ENCODE measurements at regions not wholly inside any gene's neighbourhood (a gene's known extent, or its start where the extent isn't known, plus 50 kb on each side); places are given as distances from the start of the nearest gene placed in this dataset.

DNA sequence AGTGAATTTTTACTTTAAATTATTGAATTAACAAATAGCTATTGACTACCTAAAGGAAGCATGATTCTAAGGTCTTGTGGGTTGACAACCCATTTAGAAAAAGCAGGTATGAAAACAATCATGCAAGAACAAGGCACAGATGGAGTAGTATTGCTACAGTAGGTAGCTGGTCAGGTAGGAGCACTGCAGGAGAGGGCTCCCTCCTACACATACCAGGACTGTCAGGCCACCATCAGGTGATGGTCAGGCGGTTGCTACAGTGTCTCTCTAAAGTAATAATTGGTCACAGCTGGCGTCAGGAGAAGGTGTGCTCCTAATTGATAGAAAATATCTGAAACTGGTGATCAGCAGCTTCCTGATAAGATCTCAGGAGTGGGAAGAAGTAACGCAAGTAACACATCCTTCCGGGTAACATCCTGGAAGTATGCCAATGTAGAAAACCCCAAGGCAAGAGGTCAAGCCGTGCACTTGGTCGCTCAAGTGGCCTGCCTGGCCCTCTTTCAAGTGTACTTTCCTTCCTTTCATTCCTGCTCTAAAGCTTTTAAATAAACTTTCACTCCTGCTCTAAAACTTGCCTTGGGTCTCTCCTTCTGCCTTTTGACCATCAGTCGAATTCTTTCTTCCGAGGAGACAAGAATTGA, 486.5 kb downstream of the TMEM114 start:
- H3K27me3 ChIP-seq (ENCODE audit: control insufficient read depth, insufficient read depth, low read length) = no peaks in the 10 kb centered on the region
- no peak overlapping the region for H3K4me3 ChIP-seq (ENCODE audit: low read depth, low read length)
- no peak overlapping the region for H3K27ac ChIP-seq (ENCODE audit: low read depth, low read length)
- H3K4me1 ChIP-seq (ENCODE audit: control insufficient read depth, insufficient read depth, low read length) = no peaks in the 10 kb centered on the region
- no peak overlapping the region for H3K9ac ChIP-seq (ENCODE audit: low read depth, low read length)
- H3K36me3 ChIP-seq (ENCODE audit: control insufficient read depth, insufficient read depth, low read length) = no peaks in the 10 kb centered on the region
- H3K9me3 ChIP-seq (ENCODE audit: control insufficient read depth, insufficient read depth, low read length) = no peaks in the 10 kb centered on the region

DNA sequence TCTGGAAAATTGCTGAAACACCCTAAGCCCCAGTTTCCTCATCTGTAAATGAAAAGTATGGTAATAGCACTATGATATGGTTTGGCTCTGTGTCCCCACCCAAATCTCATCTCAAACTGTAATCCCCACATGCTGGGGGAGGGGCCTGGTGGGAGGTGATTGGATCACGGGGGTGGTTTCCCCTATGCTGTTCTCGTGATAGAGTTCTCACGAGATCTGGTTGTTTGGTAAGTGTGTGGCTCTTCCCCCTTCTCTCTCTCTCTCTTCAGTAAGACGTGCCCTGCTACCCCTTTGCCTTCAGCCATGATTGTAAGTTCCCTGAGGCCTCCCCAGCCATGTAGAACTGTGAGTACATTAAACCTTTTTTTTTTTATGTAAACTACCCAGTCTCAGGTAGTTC, 490.7 kb downstream of the TMEM114 start:
- Histone ChIP-seq H3K27me3 (ENCODE audit: control insufficient read depth, insufficient read depth, low read length) (no peaks in the 10 kb centered on the region), H3K9me3 (ENCODE audit: control insufficient read depth, insufficient read depth, low read length) (no peaks in the 10 kb centered on the region), H3K4me1 (ENCODE audit: control insufficient read depth, insufficient read depth, low read length) (no peaks in the 10 kb centered on the region), H3K9ac (ENCODE audit: low read depth, low read length) (no peak overlapping the region), H3K4me3 (ENCODE audit: low read depth, low read length) (no peak overlapping the region), H3K36me3 (ENCODE audit: control insufficient read depth, insufficient read depth, low read length) (no peaks in the 10 kb centered on the region), H3K27ac (ENCODE audit: low read depth, low read length) (no peak overlapping the region)

DNA sequence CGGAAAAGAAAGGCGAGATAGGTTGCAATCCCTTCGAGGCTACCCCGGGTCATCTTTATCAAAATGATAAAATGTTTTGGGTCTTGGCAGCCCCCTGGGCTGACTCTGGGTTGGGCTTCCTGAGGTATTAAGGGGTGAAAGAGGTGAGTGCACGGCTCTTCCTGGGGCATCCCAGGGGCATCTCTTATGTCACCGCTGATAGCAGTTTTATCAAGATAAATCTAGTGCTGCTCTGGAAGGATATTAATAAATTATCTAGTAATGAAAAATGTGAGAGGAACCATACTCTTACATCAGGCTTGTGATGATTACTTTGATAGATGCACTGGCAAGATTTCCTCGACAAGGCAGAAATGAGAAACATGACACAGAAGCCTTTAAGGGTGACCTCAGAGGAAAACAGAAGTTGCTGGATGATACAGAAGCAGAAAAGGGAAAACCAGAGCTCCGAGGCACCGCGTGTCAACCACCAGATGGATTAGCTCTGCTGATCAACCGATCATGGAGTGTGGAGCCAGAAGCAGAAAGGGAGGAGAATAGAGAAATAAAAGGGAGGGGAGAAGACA, 491.3 kb downstream of the TMEM114 start:
- Histone ChIP-seq H3K4me3 (ENCODE audit: low read depth, low read length) (no peak overlapping the region), H3K9me3 (ENCODE audit: control insufficient read depth, insufficient read depth, low read length) (no peaks in the 10 kb centered on the region), H3K27me3 (ENCODE audit: control insufficient read depth, insufficient read depth, low read length) (no peaks in the 10 kb centered on the region), H3K36me3 (ENCODE audit: control insufficient read depth, insufficient read depth, low read length) (no peaks in the 10 kb centered on the region), H3K9ac (ENCODE audit: low read depth, low read length) (no peak overlapping the region), H3K27ac (ENCODE audit: low read depth, low read length) (no peak overlapping the region), H3K4me1 (ENCODE audit: control insufficient read depth, insufficient read depth, low read length) (no peaks in the 10 kb centered on the region)

DNA sequence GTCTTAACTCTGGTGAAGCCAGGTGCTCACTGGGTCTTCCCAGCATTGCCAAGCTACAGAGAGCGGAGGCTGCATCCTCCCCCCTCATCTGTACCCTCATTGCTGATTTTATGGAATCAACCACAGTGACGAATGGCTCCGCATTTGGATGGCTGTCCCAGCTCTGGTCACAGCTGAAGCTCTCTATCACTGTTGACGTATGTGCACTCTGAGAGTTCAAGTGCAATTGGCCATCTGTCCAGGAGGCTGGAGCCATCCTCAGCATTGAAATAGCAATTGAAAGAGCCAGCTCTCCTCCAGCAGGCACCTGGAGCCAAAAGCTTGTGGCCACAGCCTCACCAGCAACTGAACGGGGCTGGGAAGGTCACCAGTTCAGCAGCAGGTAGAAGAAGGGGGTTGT, 494.1 kb downstream of the TMEM114 start:
- Histone ChIP-seq H3K4me3 (ENCODE audit: low read depth, low read length) (no peak overlapping the region), H3K27me3 (ENCODE audit: control insufficient read depth, insufficient read depth, low read length) (no peaks in the 10 kb centered on the region), H3K4me1 (ENCODE audit: control insufficient read depth, insufficient read depth, low read length) (no peaks in the 10 kb centered on the region), H3K36me3 (ENCODE audit: control insufficient read depth, insufficient read depth, low read length) (no peaks in the 10 kb centered on the region), H3K9me3 (ENCODE audit: control insufficient read depth, insufficient read depth, low read length) (no peaks in the 10 kb centered on the region), H3K27ac (ENCODE audit: low read depth, low read length) (no peak overlapping the region), H3K9ac (ENCODE audit: low read depth, low read length) (no peak overlapping the region)

DNA sequence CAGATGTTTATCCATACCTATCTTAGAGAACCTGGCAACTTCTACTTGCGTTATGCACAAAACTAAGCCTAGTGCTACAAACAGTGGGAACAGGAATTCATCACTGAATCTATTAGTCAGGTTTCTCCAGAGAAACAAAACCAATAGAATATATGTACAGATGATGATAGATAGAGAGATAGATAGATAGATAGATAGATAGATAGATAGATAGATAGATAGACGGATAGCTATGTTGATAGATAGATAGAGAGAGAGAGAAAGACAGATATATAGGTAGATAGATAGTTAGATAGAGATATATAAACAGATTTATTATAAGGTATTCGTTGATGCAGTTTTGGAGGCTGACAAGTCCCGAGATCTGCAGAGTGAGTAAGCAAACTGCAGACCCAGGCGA, 495.6 kb downstream of the TMEM114 start:
- Histone ChIP-seq H3K27me3 (ENCODE audit: control insufficient read depth, insufficient read depth, low read length) (no peaks in the 10 kb centered on the region), H3K9ac (ENCODE audit: low read depth, low read length) (no peak overlapping the region), H3K27ac (ENCODE audit: low read depth, low read length) (no peak overlapping the region), H3K36me3 (ENCODE audit: control insufficient read depth, insufficient read depth, low read length) (no peaks in the 10 kb centered on the region), H3K4me1 (ENCODE audit: control insufficient read depth, insufficient read depth, low read length) (no peaks in the 10 kb centered on the region), H3K4me3 (ENCODE audit: low read depth, low read length) (no peak overlapping the region), H3K9me3 (ENCODE audit: control insufficient read depth, insufficient read depth, low read length) (no peaks in the 10 kb centered on the region)

DNA sequence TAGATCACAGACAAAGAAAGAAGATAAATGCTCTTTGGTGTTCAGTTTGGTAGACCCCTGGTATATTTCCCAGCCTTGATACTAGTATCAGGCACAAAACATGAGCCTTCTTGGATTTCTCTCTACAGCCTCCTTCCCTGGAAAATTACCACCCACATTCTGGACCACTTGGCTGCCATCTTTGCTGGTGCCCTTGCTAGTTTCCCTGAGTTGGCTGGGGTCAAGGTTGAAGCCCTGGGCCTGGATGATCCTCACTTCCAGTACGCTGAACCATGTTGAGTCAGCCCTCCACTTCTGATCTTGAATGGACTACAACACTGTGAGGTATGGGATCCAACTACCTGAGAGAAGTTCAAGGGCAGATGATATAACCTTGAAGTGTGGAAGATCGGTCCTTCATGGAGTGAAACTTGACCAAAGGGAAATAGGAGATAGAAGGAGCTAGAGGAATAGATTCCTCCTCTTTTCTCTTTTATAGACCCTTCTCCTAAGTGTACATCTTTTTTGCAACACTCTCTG, 501.4 kb downstream of the TMEM114 start:
- Histone ChIP-seq H3K36me3 (ENCODE audit: control insufficient read depth, insufficient read depth, low read length) (no peaks in the 10 kb centered on the region), H3K4me3 (ENCODE audit: low read depth, low read length) (no peak overlapping the region), H3K9ac (ENCODE audit: low read depth, low read length) (no peak overlapping the region), H3K27ac (ENCODE audit: low read depth, low read length) (no peak overlapping the region), H3K4me1 (ENCODE audit: control insufficient read depth, insufficient read depth, low read length) (no peaks in the 10 kb centered on the region), H3K27me3 (ENCODE audit: control insufficient read depth, insufficient read depth, low read length) (no peaks in the 10 kb centered on the region), H3K9me3 (ENCODE audit: control insufficient read depth, insufficient read depth, low read length) (no peaks in the 10 kb centered on the region)

DNA sequence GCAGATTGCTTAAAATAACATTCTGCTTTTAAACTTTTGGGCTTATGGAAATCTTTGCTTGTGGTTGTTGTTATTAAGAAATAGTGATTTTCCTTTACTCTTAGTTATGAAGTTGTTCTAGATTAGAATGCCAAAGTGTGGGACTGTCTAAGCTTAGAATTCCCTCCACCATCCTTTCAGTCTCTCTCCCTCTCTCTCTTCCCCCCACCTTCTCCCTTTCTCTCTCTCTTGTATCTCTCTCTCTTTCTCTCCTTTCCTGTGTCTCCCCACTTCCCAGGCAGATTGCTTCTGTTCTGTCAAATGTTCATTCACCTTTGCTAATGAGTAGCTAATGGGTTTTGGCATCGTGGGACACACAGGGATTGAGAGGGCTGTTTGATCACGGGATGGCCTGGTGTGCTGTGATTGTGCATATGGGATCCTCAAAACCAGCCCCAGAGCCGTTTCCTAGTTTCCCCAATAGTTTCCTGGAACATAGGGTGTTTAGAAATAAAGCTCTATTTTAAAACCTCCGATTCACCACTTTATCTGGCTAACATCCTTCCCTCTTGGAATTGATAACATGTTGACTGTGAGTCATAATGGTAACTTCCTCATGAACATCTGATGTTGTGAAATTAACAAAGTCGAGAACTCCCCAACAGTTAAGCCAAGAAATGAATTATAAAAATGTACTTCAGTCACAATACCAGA, 502.6 kb downstream of the TMEM114 start:
- H3K36me3 ChIP-seq (ENCODE audit: control insufficient read depth, insufficient read depth, low read length) = no peaks in the 10 kb centered on the region
- H3K9ac ChIP-seq (ENCODE audit: low read depth, low read length) = no peak overlapping the region
- H3K27ac ChIP-seq (ENCODE audit: low read depth, low read length) = no peak overlapping the region
- H3K4me1 ChIP-seq (ENCODE audit: control insufficient read depth, insufficient read depth, low read length) = no peaks in the 10 kb centered on the region
- no peak overlapping the region for H3K4me3 ChIP-seq (ENCODE audit: low read depth, low read length)
- H3K27me3 ChIP-seq (ENCODE audit: control insufficient read depth, insufficient read depth, low read length) = no peaks in the 10 kb centered on the region
- no peaks in the 10 kb centered on the region for H3K9me3 ChIP-seq (ENCODE audit: control insufficient read depth, insufficient read depth, low read length)

DNA sequence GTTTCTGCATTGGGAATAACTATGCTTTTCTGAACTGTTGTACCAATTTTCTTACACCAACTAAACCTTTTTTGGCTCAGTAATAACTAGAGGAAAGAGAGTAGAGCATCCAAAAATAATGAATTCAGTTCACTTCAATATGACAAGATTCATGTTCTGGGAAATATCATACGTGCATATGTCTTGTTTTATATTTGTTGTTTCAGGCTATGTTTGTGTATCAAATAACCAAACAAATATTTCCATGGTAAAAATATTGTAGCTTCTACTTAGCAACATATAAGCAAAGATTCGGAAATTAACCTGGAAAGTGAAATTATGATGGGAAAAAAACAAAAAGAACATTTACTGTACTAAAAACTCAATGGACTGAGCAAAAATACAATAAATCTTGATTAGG, 503.2 kb downstream of the TMEM114 start:
- Histone ChIP-seq H3K27me3 (ENCODE audit: control insufficient read depth, insufficient read depth, low read length) (no peaks in the 10 kb centered on the region), H3K27ac (ENCODE audit: low read depth, low read length) (no peak overlapping the region), H3K4me3 (ENCODE audit: low read depth, low read length) (no peak overlapping the region), H3K9ac (ENCODE audit: low read depth, low read length) (no peak overlapping the region), H3K4me1 (ENCODE audit: control insufficient read depth, insufficient read depth, low read length) (no peaks in the 10 kb centered on the region), H3K9me3 (ENCODE audit: control insufficient read depth, insufficient read depth, low read length) (no peaks in the 10 kb centered on the region), H3K36me3 (ENCODE audit: control insufficient read depth, insufficient read depth, low read length) (no peaks in the 10 kb centered on the region)

DNA sequence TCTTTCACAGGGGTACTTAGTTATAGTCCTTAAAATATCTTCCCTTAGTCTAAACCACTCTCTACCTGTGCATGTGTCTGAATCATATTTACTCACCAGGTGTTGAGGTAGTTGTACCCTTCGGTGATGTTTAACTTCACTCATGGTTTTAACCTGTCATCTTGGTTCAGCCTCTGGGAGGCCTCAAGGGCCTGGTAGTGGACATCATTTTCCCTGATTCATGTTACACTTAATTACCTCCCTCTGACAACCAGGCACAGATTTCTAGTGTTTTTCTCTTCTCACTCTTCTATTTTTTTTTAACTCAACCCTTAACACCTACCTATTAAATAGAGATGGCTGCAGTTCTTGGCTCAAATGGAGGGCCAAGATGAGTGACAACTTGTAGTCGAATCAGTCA, 505.4 kb downstream of the TMEM114 start:
- H3K9ac ChIP-seq (ENCODE audit: low read depth, low read length) = no peak overlapping the region
- H3K9me3 ChIP-seq (ENCODE audit: control insufficient read depth, insufficient read depth, low read length) = no peaks in the 10 kb centered on the region
- no peaks in the 10 kb centered on the region for H3K4me1 ChIP-seq (ENCODE audit: control insufficient read depth, insufficient read depth, low read length)
- H3K4me3 ChIP-seq (ENCODE audit: low read depth, low read length) = no peak overlapping the region
- H3K27ac ChIP-seq (ENCODE audit: low read depth, low read length) = no peak overlapping the region
- no peaks in the 10 kb centered on the region for H3K36me3 ChIP-seq (ENCODE audit: control insufficient read depth, insufficient read depth, low read length)
- H3K27me3 ChIP-seq (ENCODE audit: control insufficient read depth, insufficient read depth, low read length) = no peaks in the 10 kb centered on the region

DNA sequence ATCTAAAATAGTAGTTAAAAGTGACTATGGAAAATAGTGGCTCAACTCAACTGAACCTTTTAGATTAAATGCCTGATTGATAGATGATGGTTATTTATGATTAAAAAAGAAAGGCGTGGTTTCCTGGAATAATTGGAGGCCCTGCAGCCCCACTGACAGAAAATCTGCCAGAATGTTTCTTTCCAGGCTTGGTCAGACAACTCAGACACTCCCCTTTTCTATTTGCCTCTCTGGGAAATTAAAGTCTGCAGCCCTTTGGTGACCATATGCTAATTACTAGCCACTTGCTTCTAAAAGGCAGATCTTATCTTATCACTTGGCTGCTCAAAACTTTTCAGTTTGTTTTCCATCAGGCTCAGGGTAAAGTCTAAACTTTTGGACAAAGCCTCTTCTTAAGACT, 506.0 kb downstream of the TMEM114 start:
- no peaks in the 10 kb centered on the region for H3K27me3 ChIP-seq (ENCODE audit: control insufficient read depth, insufficient read depth, low read length)
- no peaks in the 10 kb centered on the region for H3K36me3 ChIP-seq (ENCODE audit: control insufficient read depth, insufficient read depth, low read length)
- H3K4me1 ChIP-seq (ENCODE audit: control insufficient read depth, insufficient read depth, low read length) = no peaks in the 10 kb centered on the region
- H3K9me3 ChIP-seq (ENCODE audit: control insufficient read depth, insufficient read depth, low read length) = no peaks in the 10 kb centered on the region
- H3K27ac ChIP-seq (ENCODE audit: low read depth, low read length) = no peak overlapping the region
- H3K9ac ChIP-seq (ENCODE audit: low read depth, low read length) = no peak overlapping the region
- no peak overlapping the region for H3K4me3 ChIP-seq (ENCODE audit: low read depth, low read length)

DNA sequence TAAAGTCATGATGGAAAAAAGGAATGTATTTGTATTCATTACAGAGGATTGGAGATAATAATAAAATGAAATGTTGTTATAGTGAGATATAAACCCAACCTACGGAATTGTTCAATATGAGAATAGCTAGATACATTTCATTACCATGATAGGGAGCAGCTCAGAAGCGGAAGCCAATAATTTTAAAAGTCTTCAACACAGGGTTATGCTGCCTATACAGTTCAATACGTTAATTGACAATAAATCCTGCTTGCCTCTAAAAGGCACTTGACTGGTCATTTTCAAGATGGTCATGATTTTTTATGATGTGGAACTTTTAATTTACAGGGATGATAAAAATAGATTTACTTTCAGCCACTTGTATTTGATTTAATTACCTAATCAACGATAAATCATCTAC, 506.8 kb downstream of the TMEM114 start:
- H3K4me1 ChIP-seq (ENCODE audit: control insufficient read depth, insufficient read depth, low read length) = no peaks in the 10 kb centered on the region
- no peaks in the 10 kb centered on the region for H3K9me3 ChIP-seq (ENCODE audit: control insufficient read depth, insufficient read depth, low read length)
- H3K9ac ChIP-seq (ENCODE audit: low read depth, low read length) = no peak overlapping the region
- H3K27me3 ChIP-seq (ENCODE audit: control insufficient read depth, insufficient read depth, low read length) = no peaks in the 10 kb centered on the region
- H3K4me3 ChIP-seq (ENCODE audit: low read depth, low read length) = no peak overlapping the region
- H3K27ac ChIP-seq (ENCODE audit: low read depth, low read length) = no peak overlapping the region
- no peaks in the 10 kb centered on the region for H3K36me3 ChIP-seq (ENCODE audit: control insufficient read depth, insufficient read depth, low read length)

All from HUES48 (cell line).